AG09309 (cell line): ENCODE measurements at regions not wholly inside any gene's neighbourhood (a gene's known extent, or its start where the extent isn't known, plus 50 kb on each side); places are given as distances from the start of the nearest gene placed in this dataset.
"Not testable (repeated sequence)": the region's sequence is repeated elsewhere in the genome, so short reads cannot be mapped to it uniquely, and the experiment has no call there.

Source experiments
- DNase-seq: peaks from one replicate; pipeline ENCODE4 v3.0.0-alpha.2; 2010; ENCODE audit warnings: low read depth
- H3K4me3 ChIP-seq: 2 replicates; pipeline ENCODE4 v1.5.1; 2011; ENCODE audit warnings: mild to moderate bottlenecking, low read depth, low read length, moderate library complexity; ENCODE audit not compliant: control insufficient read depth
- CTCF ChIP-seq: IDR thresholded peaks from 2 replicates; pipeline ENCODE4 v1.5.1; 2011; ENCODE audit warnings: mild to moderate bottlenecking, low read depth, low read length, inconsistent platforms; ENCODE audit not compliant: insufficient read depth, control insufficient read depth; ENCODE audit errors: missing control alignments

- H3K4me3 ChIP-seq, DNase-seq: not testable (repeated sequence)
Observed at GRCh38 chr3:197459571-197459970, 96.2 kb downstream of the BDH1 start.

GRCh38 chr3:197458906-197459470 lies 96.8 kb downstream of the BDH1 start:
- no peak overlapping the region for H3K4me3 ChIP-seq
- TF ChIP-seq CTCF: no peak
- no peak for DNase-seq

GRCh38 chr3:197458179-197458707 lies 97.5 kb downstream of the BDH1 start:
- no peak overlapping the region for H3K4me3 ChIP-seq
- peak; percentile 18 for TF ChIP-seq CTCF
- no peak for DNase-seq

GRCh38 chr3:197456261-197457091 lies 99.3 kb downstream of the BDH1 start:
- peak; percentile 58 for DNase-seq
- TF ChIP-seq CTCF: no peak
- H3K4me3 ChIP-seq: peak overlapping the region; percentile 37

- H3K4me3 ChIP-seq, DNase-seq: not testable (repeated sequence)
Observed at GRCh38 chr3:197454841-197455240, 100.9 kb downstream of the BDH1 start.

GRCh38 chr3:197454014-197454413 lies 101.8 kb downstream of the BDH1 start:
- DNase-seq: no peak
- TF ChIP-seq CTCF: peak; percentile 33
- H3K4me3 ChIP-seq: no peak overlapping the region

GRCh38 chr3:197450810-197451209 lies 105.0 kb downstream of the BDH1 start:
- TF ChIP-seq CTCF: no peak
- no peak overlapping the region for H3K4me3 ChIP-seq
- no peak for DNase-seq

GRCh38 chr3:197450308-197450707 lies 105.5 kb downstream of the BDH1 start:
- no peak overlapping the region for H3K4me3 ChIP-seq
- no peak for TF ChIP-seq CTCF
- DNase-seq: no peak

GRCh38 chr3:197449181-197449580 lies 106.6 kb downstream of the BDH1 start:
- DNase-seq, H3K4me3 ChIP-seq: not testable (repeated sequence)

GRCh38 chr3:197447781-197448180 lies 108.0 kb downstream of the BDH1 start:
- not testable (repeated sequence) for H3K4me3 ChIP-seq, DNase-seq
